Muscle layer of colon (tissue), 2 donors: ENCODE measurements at regions not wholly inside any gene's neighbourhood (a gene's known extent, or its start where the extent isn't known, plus 50 kb on each side); places are given as distances from the start of the nearest gene placed in this dataset.
"Not testable (repeated sequence)": the region's sequence is repeated elsewhere in the genome, so short reads cannot be mapped to it uniquely, and the experiment has no call there.

Source experiments
- H3K27ac ChIP-seq: one replicate; pipeline ENCODE4 v1.7.0; 2013; ENCODE audit warnings: low read depth, mild to moderate bottlenecking, low read length, moderate library complexity
- H3K27me3 ChIP-seq, 2 donors: one replicate each; pipeline ENCODE4 v1.7.0; 2013; ENCODE audit warnings: low read length in 2 of 2, mild to moderate bottlenecking in 2 of 2; ENCODE audit not compliant: insufficient read depth in 2 of 2, control insufficient read depth in 1 of 2
- H3K36me3 ChIP-seq: one replicate; pipeline ENCODE4 v1.7.0; 2013; ENCODE audit warnings: mild to moderate bottlenecking, low read length; ENCODE audit not compliant: insufficient read depth
- H3K4me1 ChIP-seq: one replicate; pipeline ENCODE4 v1.7.0; 2013; ENCODE audit warnings: mild to moderate bottlenecking, low read length; ENCODE audit not compliant: insufficient read depth
- H3K4me3 ChIP-seq, 2 donors: one replicate each; pipeline ENCODE4 v1.7.0; 2013; ENCODE audit warnings: low read length in 2 of 2, low read depth in 1 of 2, mild to moderate bottlenecking in 1 of 2, moderate library complexity in 1 of 2
- H3K9ac ChIP-seq: one replicate; pipeline ENCODE4 v1.7.0; 2013; ENCODE audit warnings: low read length
- H3K9me3 ChIP-seq: one replicate; pipeline ENCODE4 v1.7.0; 2013; ENCODE audit warnings: mild to moderate bottlenecking, low read length
- donor health status: abdominal sarcoma.
- donor health status: Adenocarcinoma of cecum.

GRCh38 chr20:43404878-43405277 lies 52.8 kb upstream of the SRSF6 start:
- H3K9me3 ChIP-seq, result no peaks in the 10 kb centered on the region
- no peak overlapping the region for H3K9ac ChIP-seq

GRCh38 chr20:43400882-43401281 lies 56.8 kb upstream of the SRSF6 start:
- not testable (repeated sequence) for H3K36me3 ChIP-seq, H3K27ac ChIP-seq, H3K4me3 ChIP-seq, H3K9ac ChIP-seq, H3K9me3 ChIP-seq, H3K4me1 ChIP-seq, H3K27me3 ChIP-seq

More at GRCh38 chr20:43404878-43405277, 52.8 kb upstream of the SRSF6 start:
- Histone ChIP-seq H3K36me3 (no peaks in the 10 kb centered on the region), H3K27me3 (no peaks in the 10 kb centered on the region), H3K4me3 (no peak overlapping the region), H3K4me1 (no peaks in the 10 kb centered on the region), H3K27ac (no peak overlapping the region)

- no peak overlapping the region for H3K9ac ChIP-seq
- H3K4me1 ChIP-seq, result no peaks in the 10 kb centered on the region
- no peaks in the 10 kb centered on the region for H3K36me3 ChIP-seq
- H3K9me3 ChIP-seq, result no peaks in the 10 kb centered on the region
- H3K27me3 ChIP-seq, result no peaks in the 10 kb centered on the region
- H3K4me3 ChIP-seq, result no peak overlapping the region
- H3K27ac ChIP-seq, result no peak overlapping the region
Measured at GRCh38 chr20:43398676-43399324, 58.9 kb upstream of the SRSF6 start.

GRCh38 chr20:43397147-43397546 lies 60.5 kb upstream of the SRSF6 start:
- H3K9ac ChIP-seq, result no peak overlapping the region
- no peaks in the 10 kb centered on the region for H3K4me1 ChIP-seq
- no peaks in the 10 kb centered on the region for H3K27me3 ChIP-seq
- H3K27ac ChIP-seq, result no peak overlapping the region
- H3K4me3 ChIP-seq, result no peak overlapping the region
- H3K36me3 ChIP-seq, result no peaks in the 10 kb centered on the region
- H3K9me3 ChIP-seq, result no peaks in the 10 kb centered on the region

GRCh38 chr20:43393052-43393451 lies 64.6 kb upstream of the SRSF6 start:
- Histone ChIP-seq H3K4me1 (peaks cover 15% of the 10 kb centered on the region), H3K27me3 (no peaks in the 10 kb centered on the region), H3K9ac (no peak overlapping the region), H3K36me3 (no peaks in the 10 kb centered on the region), H3K9me3 (no peaks in the 10 kb centered on the region), H3K27ac (no peak overlapping the region), H3K4me3 (no peak overlapping the region)

GRCh38 chr20:43392561-43392960 lies 65.1 kb upstream of the SRSF6 start:
- no peak overlapping the region for H3K27ac ChIP-seq
- H3K27me3 ChIP-seq, result no peaks in the 10 kb centered on the region
- H3K9ac ChIP-seq, result no peak overlapping the region
- no peaks in the 10 kb centered on the region for H3K36me3 ChIP-seq
- H3K4me1 ChIP-seq, result peaks cover 15% of the 10 kb centered on the region
- H3K9me3 ChIP-seq, result no peaks in the 10 kb centered on the region
- no peak overlapping the region for H3K4me3 ChIP-seq

GRCh38 chr20:43389839-43390626 lies 67.7 kb upstream of the SRSF6 start:
- Histone ChIP-seq H3K27me3 (no peaks in the 10 kb centered on the region), H3K27ac (no peak overlapping the region), H3K4me1 (peaks cover 15% of the 10 kb centered on the region), H3K9me3 (no peaks in the 10 kb centered on the region), H3K36me3 (no peaks in the 10 kb centered on the region), H3K4me3 (no peak overlapping the region), H3K9ac (no peak overlapping the region)

- no peak overlapping the region for H3K9ac ChIP-seq
- H3K27ac ChIP-seq, result no peak overlapping the region
- peaks cover 15% of the 10 kb centered on the region for H3K4me1 ChIP-seq
- no peaks in the 10 kb centered on the region for H3K36me3 ChIP-seq
- no peaks in the 10 kb centered on the region for H3K9me3 ChIP-seq
- no peak overlapping the region for H3K4me3 ChIP-seq
- H3K27me3 ChIP-seq, result no peaks in the 10 kb centered on the region
Measured at GRCh38 chr20:43389211-43389610, 68.5 kb upstream of the SRSF6 start.

GRCh38 chr20:43388268-43389002 lies 69.3 kb upstream of the SRSF6 start:
- Histone ChIP-seq H3K36me3 (no peaks in the 10 kb centered on the region), H3K27ac (peak overlapping the region; percentile 4), H3K27me3 (no peaks in the 10 kb centered on the region), H3K4me3 (no peak overlapping the region), H3K4me1 (peaks cover 15% of the 10 kb centered on the region), H3K9me3 (no peaks in the 10 kb centered on the region), H3K9ac (no peak overlapping the region)

GRCh38 chr20:43387737-43388136 lies 70.0 kb upstream of the SRSF6 start:
- no peaks in the 10 kb centered on the region for H3K27me3 ChIP-seq
- no peak overlapping the region for H3K27ac ChIP-seq

GRCh38 chr20:43386878-43387277 lies 70.8 kb upstream of the SRSF6 start:
- peaks cover 15% of the 10 kb centered on the region for H3K4me1 ChIP-seq
- no peak overlapping the region for H3K9ac ChIP-seq
- H3K27me3 ChIP-seq, result no peaks in the 10 kb centered on the region
- no peak overlapping the region for H3K27ac ChIP-seq
- H3K4me3 ChIP-seq, result no peak overlapping the region
- no peaks in the 10 kb centered on the region for H3K9me3 ChIP-seq
- no peaks in the 10 kb centered on the region for H3K36me3 ChIP-seq

More at GRCh38 chr20:43387737-43388136, 70.0 kb upstream of the SRSF6 start:
- Histone ChIP-seq H3K9ac (no peak overlapping the region), H3K4me3 (no peak overlapping the region), H3K9me3 (no peaks in the 10 kb centered on the region), H3K36me3 (no peaks in the 10 kb centered on the region), H3K4me1 (peaks cover 15% of the 10 kb centered on the region)
